GM12872 (cell line): ENCODE measurements at regions not wholly inside any gene's neighbourhood (a gene's known extent, or its start where the extent isn't known, plus 50 kb on each side); places are given as distances from the start of the nearest gene placed in this dataset.

Experiments used
- CTCF ChIP-seq: IDR thresholded peaks from 3 replicates; pipeline ENCODE4 v1.5.1; 2011; ENCODE audit warnings: low read depth, mild to moderate bottlenecking, low read length, moderate library complexity; ENCODE audit not compliant: insufficient read depth

- TF ChIP-seq CTCF, result no peak
These were observed 925.6 kb upstream of the CELF4 start for GRCh38 chr18:38491195-38491594.

DNA sequence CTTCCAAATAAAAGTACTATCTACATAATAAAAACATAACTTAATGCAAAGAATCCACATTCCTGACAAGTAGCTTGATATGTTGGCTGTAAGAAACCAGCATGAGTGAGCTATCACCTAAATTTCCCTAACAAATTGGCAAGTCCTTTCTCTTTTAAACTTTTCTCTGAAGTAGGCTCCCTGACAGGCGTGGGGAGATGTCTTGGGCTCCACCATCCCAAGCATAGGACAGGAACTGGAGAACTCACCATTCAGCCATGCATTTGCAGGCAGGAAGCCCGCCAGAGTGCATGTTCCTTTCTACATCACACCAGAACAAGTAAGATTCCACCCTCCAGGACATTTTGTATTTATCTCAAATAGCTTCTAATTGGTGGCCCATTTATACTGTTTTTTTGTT, 921.9 kb upstream of the CELF4 start:
- no peak for TF ChIP-seq CTCF

DNA sequence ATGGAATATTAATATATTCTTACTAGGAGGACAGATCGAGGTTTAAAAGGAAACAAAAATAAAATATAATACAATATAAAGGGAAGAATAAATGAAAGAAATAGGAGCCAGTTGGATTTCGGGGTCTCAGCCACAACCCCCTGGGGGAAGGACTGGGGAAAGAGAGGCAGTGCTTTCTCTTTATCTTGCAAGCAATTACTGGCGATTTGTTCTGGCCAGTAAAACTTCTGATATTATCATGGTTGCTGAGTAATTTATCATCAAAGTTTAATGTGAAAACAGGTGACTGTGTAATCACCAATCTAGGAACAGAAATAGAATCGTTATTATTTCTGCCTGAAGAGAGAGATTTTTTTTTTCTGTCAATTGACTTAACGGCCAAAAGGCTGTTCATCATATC, 917.7 kb upstream of the CELF4 start:
- no peak for TF ChIP-seq CTCF

DNA sequence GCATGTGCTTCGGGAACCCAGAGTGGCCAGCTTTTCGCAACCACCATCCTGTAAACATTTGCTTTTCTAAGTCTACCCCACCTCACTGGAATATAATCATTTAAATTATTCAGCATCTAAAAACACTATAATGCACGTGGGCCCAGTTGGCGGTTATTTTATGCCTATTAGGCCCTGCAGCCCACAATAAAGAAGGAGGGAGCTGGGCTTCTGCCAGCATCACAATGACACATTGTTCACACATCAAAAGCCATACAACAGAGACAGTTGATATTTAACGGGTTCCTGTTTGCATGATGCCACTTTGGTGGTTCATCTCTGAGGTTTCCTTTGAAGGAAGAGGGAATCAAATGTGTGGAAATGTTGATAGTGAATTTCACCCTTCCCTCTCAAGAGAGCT, 916.0 kb upstream of the CELF4 start:
- no peak for TF ChIP-seq CTCF

DNA sequence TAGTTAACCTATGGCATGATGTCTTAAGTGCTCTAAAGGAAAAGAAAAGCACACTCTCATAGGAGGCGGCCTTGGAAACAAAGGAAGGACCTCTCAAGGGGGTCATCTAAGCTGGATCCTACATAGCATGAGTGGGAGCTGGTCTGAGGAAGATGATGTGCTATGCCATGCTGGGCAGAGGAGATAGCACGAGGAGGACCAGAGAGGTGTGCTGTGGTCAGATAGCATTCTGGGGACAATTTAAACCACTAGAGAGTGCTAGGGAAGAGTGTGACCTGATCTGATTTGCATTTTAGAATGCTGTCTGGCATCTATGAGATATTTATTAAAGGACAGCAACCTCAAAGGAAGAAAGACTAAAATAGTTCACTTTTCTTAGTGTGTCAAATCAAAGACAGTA, 910.1 kb upstream of the CELF4 start:
- no peak for TF ChIP-seq CTCF

GRCh38 chr18:38473535-38473934, 907.9 kb upstream of the CELF4 start:
- TF ChIP-seq CTCF, result no peak

DNA sequence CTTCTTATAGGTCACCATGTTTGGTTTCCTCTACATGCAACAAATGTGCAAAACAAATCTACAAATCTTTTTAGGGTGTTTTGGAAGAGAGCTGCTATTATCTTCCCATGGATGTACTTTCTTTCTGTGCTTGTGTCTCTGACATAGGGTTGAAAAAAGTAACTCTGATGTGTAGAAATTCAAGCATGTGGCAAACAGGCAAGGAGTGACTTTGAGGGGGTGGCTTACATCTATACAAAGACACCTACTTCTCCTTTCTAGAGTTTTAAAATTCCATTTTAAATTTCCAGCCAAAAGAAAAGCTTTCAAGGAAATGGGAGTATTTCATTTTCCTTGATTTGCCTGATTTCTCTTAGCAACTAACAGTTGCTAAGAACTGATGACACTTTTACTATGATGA, 904.8 kb upstream of the CELF4 start:
- TF ChIP-seq CTCF, result no peak

DNA sequence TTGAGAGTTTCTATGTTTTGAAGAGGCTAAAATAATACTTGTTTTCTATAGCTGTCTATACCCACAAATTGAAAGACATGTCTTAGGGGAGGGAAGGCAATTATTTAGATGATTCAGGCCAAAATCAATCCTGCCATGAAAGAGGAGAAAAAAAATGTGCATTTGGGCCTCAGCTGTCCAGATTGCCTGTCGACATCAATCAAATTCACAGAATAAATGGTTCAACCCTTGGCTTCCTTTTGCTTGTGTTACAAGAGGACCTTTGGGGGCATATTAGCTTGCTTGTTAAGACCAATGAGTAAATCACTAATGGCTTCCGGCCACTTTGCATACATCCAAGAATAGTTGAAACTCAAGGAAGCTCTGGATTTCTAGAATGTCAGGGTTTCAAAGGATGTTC, 900.8 kb upstream of the CELF4 start:
- TF ChIP-seq CTCF, result no peak
